COLO829 (cell line): ENCODE measurements at regions not wholly inside any gene's neighbourhood (a gene's known extent, or its start where the extent isn't known, plus 50 kb on each side); places are given as distances from the start of the nearest gene placed in this dataset.
"Not testable (repeated sequence)": the region's sequence is repeated elsewhere in the genome, so short reads cannot be mapped to it uniquely, and the experiment has no call there.

Source experiments
- DNase-seq: peaks from one replicate; pipeline ENCODE4 v3.0.0; 2012; ENCODE audit warnings: low spot score

- no peak for DNase-seq
Observed at GRCh38 chr7:46754140-46754720, 827.7 kb downstream of the TNS3 start.

DNA sequence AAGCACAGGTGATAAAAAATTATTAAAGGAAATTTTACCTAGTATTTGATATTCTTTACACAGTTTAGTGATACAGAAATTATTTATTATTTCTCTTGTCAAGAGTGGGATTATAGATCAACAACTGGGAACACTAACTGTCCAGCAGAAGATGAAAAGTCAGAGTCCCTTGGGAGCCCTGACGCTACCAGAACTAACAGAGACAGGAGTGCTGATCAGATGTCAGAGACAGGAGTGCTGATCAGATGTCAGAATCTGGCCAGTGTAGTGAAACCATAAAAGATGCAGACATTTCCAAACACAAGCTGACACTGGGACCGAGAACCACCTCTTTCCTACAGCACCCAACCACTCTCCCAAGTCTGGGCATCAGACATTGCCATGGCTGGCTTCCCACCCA, 828.2 kb downstream of the TNS3 start:
- no peak for DNase-seq

DNA sequence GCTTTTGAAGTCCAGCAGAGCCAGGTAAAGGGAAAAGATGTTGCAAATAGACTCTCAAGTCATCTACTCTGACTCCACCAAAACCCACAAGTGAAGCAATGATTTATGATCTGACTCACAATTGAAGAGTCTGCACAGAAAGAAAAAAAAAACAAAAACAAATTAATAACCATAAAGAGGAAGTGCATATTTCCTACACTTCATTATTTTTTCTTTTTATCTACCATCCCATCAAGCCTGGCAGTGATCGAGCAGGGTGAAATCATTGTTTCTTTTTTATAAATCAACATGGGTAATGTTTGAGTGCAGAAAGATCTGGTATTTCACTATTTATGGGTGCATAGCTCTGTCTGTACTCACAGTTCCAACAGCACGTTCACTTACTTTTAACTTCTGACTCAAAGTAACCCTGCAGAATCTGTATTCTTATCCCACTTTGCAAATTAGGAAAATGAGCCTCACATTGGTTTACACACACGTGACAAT, 829.0 kb downstream of the TNS3 start:
- DNase-seq: no peak

GRCh38 chr7:46751927-46752723, 829.8 kb downstream of the TNS3 start:
- not testable (repeated sequence) for DNase-seq

- DNase-seq: no peak
Observed at GRCh38 chr7:46751471-46751870, 830.4 kb upstream of the IGFBP3 start.

DNA sequence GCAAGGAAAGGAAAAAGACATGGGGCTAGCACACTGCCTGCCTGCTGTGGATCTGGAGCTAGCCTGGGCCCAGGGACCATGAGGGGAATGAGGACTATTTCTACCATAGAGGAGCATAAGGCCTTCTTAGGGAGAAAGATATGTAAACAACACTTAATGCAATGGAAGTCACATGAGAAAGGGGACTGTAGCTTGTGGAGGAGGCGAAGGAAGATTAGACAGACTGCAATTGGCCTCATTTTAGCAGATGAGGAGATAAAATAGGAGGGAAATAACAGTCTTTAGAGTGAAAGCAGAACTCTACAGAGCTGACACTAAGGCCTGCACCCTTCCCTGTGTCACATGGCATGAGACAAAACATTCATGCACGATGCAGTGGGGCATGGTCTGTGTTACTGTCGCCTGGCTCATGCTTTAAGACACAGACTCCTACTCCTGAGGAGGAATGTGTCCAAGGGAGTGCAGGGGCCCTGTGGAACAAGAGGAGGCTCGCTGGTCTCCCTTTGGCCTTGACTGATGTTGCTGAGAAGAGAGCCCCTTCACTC, 829.3 kb upstream of the IGFBP3 start:
- no peak for DNase-seq

- peak; percentile 70 for DNase-seq
Observed at GRCh38 chr7:46747869-46748576, 827.0 kb upstream of the IGFBP3 start.

GRCh38 chr7:46746695-46747687, 825.9 kb upstream of the IGFBP3 start:
- DNase-seq: no peak

DNA sequence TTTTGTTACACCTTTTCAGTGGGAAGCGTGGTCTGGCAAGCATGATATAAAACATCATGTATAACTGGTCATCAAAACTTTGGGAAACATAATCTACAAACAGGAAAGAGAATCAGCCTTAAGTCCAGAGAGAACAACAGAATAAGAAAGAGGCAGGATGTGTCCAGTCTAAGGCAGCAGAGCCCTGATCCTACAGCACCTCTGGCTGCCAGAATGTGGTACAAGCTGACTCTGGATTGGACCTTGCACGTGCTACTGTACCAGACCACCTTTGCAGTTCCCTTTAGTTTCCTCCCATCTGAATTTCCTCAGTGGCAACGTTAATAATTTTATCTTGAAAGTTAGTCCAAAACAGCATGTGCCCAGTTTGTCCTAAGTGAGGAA, 824.6 kb upstream of the IGFBP3 start:
- no peak for DNase-seq

DNA sequence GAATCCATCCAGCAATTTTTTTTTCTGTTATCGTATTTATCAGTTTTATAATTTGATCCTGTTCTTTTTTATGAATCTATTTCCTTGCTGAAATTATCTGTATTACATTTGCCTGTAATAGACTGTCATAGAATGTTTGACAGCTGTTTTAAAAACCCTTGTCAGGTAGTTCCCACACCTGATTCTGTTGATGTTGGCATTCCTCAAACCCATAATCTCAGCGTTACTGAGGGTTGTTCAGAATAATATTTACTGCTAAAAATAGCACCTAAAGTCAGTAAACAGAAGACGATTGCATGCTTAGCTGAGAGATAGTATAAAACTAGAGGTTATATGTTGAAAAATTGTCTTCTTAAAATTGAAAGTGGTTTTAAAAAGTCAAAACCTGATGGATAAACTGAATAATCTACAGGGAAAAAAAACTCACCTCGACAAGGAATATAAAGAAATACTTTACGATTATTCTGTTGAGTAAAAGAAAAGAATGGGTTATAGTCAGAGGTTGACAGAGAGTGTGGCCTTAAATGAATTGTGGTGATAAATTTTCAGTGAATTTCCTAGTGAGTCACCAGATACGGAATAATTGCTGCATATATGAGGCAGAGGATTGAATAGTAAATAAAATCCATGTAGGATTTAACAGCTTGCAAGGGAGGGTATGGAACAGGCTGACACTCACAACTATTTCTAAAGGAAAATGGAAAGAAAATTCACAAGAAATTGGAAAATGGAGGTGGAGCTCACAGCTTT, 824.1 kb upstream of the IGFBP3 start:
- DNase-seq: peak; percentile 45

- DNase-seq: no peak
Observed at GRCh38 chr7:46742601-46743000, 821.5 kb upstream of the IGFBP3 start.

GRCh38 chr7:46741938-46742540, 821.0 kb upstream of the IGFBP3 start:
- no peak for DNase-seq

DNA sequence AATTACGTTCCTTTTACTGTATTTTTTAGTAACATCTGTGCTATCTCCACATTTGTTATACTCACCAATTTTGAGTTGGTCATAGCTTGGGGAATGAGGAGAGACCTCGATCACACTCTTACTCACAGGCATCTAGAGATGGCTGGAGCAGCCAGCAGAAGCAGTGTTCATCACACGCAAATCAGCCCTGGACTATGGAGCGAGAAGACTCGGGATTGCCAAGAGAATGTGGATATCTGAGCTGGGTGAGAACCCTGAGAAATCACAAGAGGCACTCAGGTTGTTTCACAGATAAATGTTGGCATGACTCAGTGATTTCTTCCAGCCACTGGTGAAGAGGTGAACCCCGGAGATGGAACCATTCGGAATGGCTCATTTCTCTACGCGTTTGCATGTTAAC, 820.1 kb upstream of the IGFBP3 start:
- DNase-seq: no peak

DNA sequence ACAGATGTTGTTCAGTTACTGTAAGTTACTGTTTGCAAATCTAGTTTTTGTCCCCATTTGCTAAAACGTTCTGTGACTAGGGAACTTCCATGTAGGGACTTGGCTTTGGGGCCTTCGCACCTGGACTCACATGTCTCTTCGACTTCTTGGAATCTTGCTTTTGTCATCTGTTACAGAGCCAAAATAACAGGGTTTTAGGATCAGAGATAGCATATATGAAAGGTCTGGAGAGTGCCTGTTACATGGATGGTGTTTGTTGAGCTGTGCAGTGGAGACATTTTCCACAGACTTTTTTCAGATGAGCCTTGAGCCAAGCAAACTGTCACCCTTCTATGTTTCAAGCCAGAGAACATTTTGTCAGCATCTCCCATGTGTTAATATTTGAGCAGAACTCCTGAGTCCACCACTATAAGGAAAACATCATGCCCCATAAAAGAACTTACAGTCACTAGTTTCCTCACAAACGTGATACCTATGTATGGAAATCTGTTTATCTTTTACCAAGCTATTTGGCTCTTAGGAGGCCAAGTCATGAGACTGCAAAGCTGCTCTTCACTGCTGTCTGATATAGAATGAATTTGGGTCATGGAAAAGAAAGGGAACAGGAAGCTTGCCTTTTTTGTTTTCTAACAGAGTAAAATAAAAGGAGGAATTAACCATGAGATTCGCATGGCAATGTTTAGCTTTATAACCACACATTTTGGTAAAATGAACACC, 818.6 kb upstream of the IGFBP3 start:
- DNase-seq: no peak

DNA sequence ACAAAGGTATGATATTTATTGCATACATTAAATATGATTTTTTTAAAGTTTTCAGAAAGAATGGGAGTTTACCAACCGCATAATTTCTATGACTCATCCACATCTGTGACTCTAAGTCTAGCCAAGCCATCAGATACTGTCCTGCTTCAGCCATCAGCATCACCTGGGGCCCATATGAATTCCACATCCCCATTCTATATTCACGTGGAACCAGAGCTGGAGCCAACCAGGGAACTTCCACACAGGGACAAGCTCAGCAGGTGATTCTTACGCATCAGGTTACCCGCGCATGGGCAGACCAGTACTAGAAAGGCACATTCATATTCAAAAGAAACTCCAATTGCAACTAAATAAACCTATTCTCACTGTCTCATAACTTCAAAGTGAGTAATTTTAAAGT, 817.7 kb upstream of the IGFBP3 start:
- no peak for DNase-seq

- no peak for DNase-seq
Observed at GRCh38 chr7:46738165-46738564, 817.1 kb upstream of the IGFBP3 start.

DNA sequence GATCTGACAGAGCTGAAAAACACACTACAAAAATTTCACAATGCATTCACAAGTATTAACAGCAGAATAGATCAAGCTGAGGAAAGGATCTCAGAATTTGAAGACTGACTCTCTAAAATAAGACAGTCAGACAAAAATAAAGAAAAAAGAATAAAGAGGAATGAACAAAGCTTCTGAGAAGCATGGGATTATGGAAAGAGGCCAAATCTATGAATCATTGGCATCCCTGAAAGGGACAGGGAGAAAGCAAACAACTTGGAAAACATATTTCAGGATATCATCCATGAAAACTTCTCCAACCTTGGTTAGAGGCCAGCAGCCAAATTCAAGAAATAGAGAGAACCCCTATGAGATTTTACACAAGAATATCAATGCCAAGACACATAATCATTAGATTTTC, 804.8 kb upstream of the IGFBP3 start:
- no peak for DNase-seq

DNA sequence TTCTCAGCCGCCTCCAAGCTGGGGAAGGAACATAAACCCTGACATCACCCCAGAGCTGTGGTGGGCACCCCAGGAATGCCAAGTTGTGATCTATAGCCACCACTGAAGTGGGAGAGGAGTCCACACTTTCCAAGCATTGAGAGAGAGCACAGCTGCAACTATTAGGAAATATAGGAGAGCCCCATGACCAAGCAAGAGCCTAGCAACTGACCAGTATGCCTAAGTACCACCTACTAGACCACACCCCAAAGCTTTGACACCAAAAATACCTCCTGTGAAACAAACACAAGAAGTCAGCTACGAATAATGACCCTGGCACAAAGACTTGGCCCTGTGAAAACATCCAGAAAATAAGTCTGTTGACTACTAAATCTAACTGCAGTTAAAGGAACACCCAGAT, 804.1 kb upstream of the IGFBP3 start:
- no peak for DNase-seq

DNA sequence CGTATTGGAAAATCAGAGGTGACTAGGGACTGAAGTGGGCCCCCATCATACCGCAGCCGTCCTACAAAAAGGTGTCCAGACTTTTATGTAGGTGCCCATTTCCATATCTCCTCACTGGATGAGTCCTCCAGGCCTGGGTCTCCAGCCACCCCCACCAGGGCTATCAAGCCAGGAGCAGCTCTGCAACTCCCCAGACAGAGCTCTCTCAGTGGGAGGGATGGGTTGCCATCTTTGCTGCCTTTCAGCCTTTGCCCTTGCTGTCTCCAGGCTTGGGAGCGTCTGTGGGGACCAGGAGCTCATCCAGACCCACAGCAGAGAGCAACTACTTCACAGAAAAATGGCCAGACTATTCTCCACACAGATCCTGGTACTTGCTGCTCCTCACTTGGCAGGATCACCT, 802.7 kb upstream of the IGFBP3 start:
- no peak for DNase-seq

GRCh38 chr7:46723003-46723402, 801.9 kb upstream of the IGFBP3 start:
- DNase-seq: no peak
